Naive thymus-derived CD4-positive, alpha-beta T cell (primary cell): ENCODE measurements at regions not wholly inside any gene's neighbourhood (a gene's known extent, or its start where the extent isn't known, plus 50 kb on each side); places are given as distances from the start of the nearest gene placed in this dataset.

Source experiments
- ATAC-seq: fragments of 150-1000 bp; cut with Tn5 transposase; 2 replicates; pipeline ENCODE4 v1.10.0; 2021; ENCODE audit warnings: mild to moderate bottlenecking, moderate library complexity
- CTCF ChIA-PET: fragments of 350-600 bp; sonication (Branson Sonifier 250); formaldehyde crosslinking; loops from one replicate; lab custom pipeline; 2021; ENCODE audit warnings: antibody characterized with exemption; lab: Charles Lee
- POLR2A ChIA-PET: fragments of 350-600 bp; sonication (Branson Sonifier 250); formaldehyde crosslinking; loops from one replicate; lab custom pipeline; 2021; ENCODE audit warnings: antibody characterized with exemption, inconsistent platforms; lab: Charles Lee
- DNase-seq, 9 donors: peaks; one replicate each; pipeline versions ENCODE4 v3.0.0 to v3.0.0-alpha.2; 2020 to 2022; ENCODE audit warnings: mixed read lengths in 1 of 9
- H3K27ac ChIP-seq: one replicate; pipeline ENCODE4 v1.7.0; 2013; ENCODE audit warnings: mild to moderate bottlenecking, low read depth, low read length, moderate library complexity
- H3K27me3 ChIP-seq, 2 donors: one replicate each; pipeline ENCODE4 v1.7.0; 2013; ENCODE audit warnings: low read length in 2 of 2, mild to moderate bottlenecking in 2 of 2, moderate library complexity in 2 of 2; ENCODE audit not compliant: control insufficient read depth in 2 of 2, insufficient read depth in 2 of 2
- H3K36me3 ChIP-seq, 3 experiments: 1 replicate in 2 of 3; 2 replicates in 1 of 3; pipeline ENCODE4 v1.7.0; 2013; ENCODE audit warnings: low read length in 3 of 3, mild to moderate bottlenecking in 3 of 3, moderate library complexity in 1 of 3; ENCODE audit not compliant: insufficient read depth in 3 of 3, control insufficient read depth in 2 of 3
- H3K4me1 ChIP-seq, 2 donors: one replicate each; pipeline ENCODE4 v1.7.0; 2013; ENCODE audit warnings: low read length in 2 of 2, mild to moderate bottlenecking in 2 of 2, moderate library complexity in 1 of 2; ENCODE audit not compliant: control insufficient read depth in 2 of 2, insufficient read depth in 2 of 2
- H3K4me3 ChIP-seq: 2 replicates; pipeline ENCODE4 v1.7.0; 2013; ENCODE audit warnings: mild to moderate bottlenecking, low read length
- H3K9me3 ChIP-seq, 3 experiments: 1 replicate in 2 of 3; 2 replicates in 1 of 3; pipeline ENCODE4 v1.7.0; 2013; ENCODE audit warnings: low read length in 3 of 3; ENCODE audit not compliant: control insufficient read depth in 2 of 3
- H3K27ac Mint-ChIP-seq, 9 donors: one replicate each; pipeline ENCODE4 v1.8.0; 2020 to 2022; ENCODE audit warnings: mixed read lengths in 9 of 9, mild to moderate bottlenecking in 8 of 9, moderate library complexity in 5 of 9, inconsistent platforms in 2 of 9
- H3K27me3 Mint-ChIP-seq, 5 donors: one replicate each; pipeline ENCODE4 v1.8.0; 2021 to 2022; ENCODE audit warnings: mixed read lengths in 5 of 5, mild to moderate bottlenecking in 1 of 5
- H3K36me3 Mint-ChIP-seq, 5 donors: one replicate each; pipeline ENCODE4 v1.8.0; 2020 to 2022; ENCODE audit warnings: mixed read lengths in 5 of 5, mild to moderate bottlenecking in 3 of 5, inconsistent platforms in 1 of 5
- H3K4me1 Mint-ChIP-seq, 7 donors: one replicate each; pipeline ENCODE4 v1.8.0; 2020 to 2022; ENCODE audit warnings: mixed read lengths in 7 of 7, mild to moderate bottlenecking in 3 of 7, inconsistent platforms in 1 of 7
- H3K4me3 Mint-ChIP-seq, 10 donors: one replicate each; pipeline ENCODE4 v1.8.0; 2020 to 2022; ENCODE audit warnings: mild to moderate bottlenecking in 10 of 10, mixed read lengths in 10 of 10, moderate library complexity in 6 of 10, inconsistent platforms in 2 of 10
- H3K9me3 Mint-ChIP-seq, 11 donors: one replicate each; pipeline ENCODE4 v1.8.0; 2020 to 2022; ENCODE audit warnings: mixed read lengths in 11 of 11, mild to moderate bottlenecking in 4 of 11, inconsistent platforms in 1 of 11, moderate library complexity in 1 of 11
- intact Hi-C, 2 donors: fragments of 100-400 bp; cut with micrococcal nuclease; formaldehyde crosslinking; loops; one replicate each; pipeline ENCODE4 v1.15.1; 2023

GRCh38 chr2:207465894-207466293, 63.9 kb upstream of the CREB1 start:
- H3K9me3 ChIP-seq, result no peaks in the 10 kb centered on the region
- Mint-ChIP-seq H3K27me3 (no peaks in the 10 kb centered on the region), H3K4me3 (no peak overlapping the region), H3K36me3 (peaks cover 0 to 12% (median 0%) of the 10 kb centered on the region in 5 donors), H3K4me1 (peaks cover 0 to 19% (median 0%) of the 10 kb centered on the region in 7 donors), H3K9me3 (no peaks in the 10 kb centered on the region), H3K27ac (peak overlapping the region in 1 of 9 donors; percentile 14)
- H3K36me3 ChIP-seq, result no peaks in the 10 kb centered on the region
- intact Hi-C loops, result no loop called here
- no peaks in the 10 kb centered on the region for H3K27me3 ChIP-seq
- no peak overlapping the region for H3K4me3 ChIP-seq
- POLR2A ChIA-PET, result no interaction called here
- CTCF ChIA-PET, result interaction anchor here (0.6 kb wide), 1 partner anchor 221 kb away, joined by 3 read pairs; no protein-coding TSS in a partner anchor
- DNase-seq, result no peak
- no peak overlapping the region for H3K27ac ChIP-seq
- H3K4me1 ChIP-seq, result no peaks in the 10 kb centered on the region
- ATAC-seq, result no peak

GRCh38 chr2:207467716-207468347, 61.9 kb upstream of the CREB1 start:
- H3K4me3 Mint-ChIP-seq, result peak overlapping the region in 1 of 10 donors; percentile 10
- no peaks in the 10 kb centered on the region for H3K27me3 ChIP-seq
- DNase-seq (no peak), ATAC-seq (no peak)
- no peak overlapping the region for H3K27ac ChIP-seq
- H3K4me1 ChIP-seq, result no peaks in the 10 kb centered on the region
- peak overlapping the region in 2 of 9 donors; percentile 6 to 27 for H3K27ac Mint-ChIP-seq
- no peaks in the 10 kb centered on the region for H3K9me3 ChIP-seq
- ChIA-PET POLR2A (no interaction called here), CTCF (interaction anchor here (0.7 to 0.9 kb wide), 2 partner anchors 666 to 779 kb away, joined by 3 to 4 read pairs; no protein-coding TSS in a partner anchor)
- H3K36me3 ChIP-seq, result no peaks in the 10 kb centered on the region
- H3K36me3 Mint-ChIP-seq, result peaks cover 0 to 5% (median 0%) of the 10 kb centered on the region in 5 donors
- H3K27me3 Mint-ChIP-seq, result peaks cover 0 to 4% (median 0%) of the 10 kb centered on the region in 5 donors
- no peak overlapping the region for H3K4me3 ChIP-seq
- no peaks in the 10 kb centered on the region for H3K9me3 Mint-ChIP-seq
- peaks cover 0 to 17% (median 2%) of the 10 kb centered on the region in 7 donors for H3K4me1 Mint-ChIP-seq
- intact Hi-C loops, result no loop called here

- Histone ChIP-seq H3K4me1 (no peaks in the 10 kb centered on the region), H3K9me3 (no peaks in the 10 kb centered on the region), H3K27ac (no peak overlapping the region), H3K4me3 (no peak overlapping the region), H3K27me3 (no peaks in the 10 kb centered on the region), H3K36me3 (no peaks in the 10 kb centered on the region)
- peaks cover 0 to 17% (median 7%) of the 10 kb centered on the region in 7 donors for H3K4me1 Mint-ChIP-seq
- ATAC-seq, result no peak
- no peaks in the 10 kb centered on the region for H3K9me3 Mint-ChIP-seq
- peak overlapping the region in 1 of 9 donors; percentile 45 for H3K27ac Mint-ChIP-seq
- intact Hi-C loops, result no loop called here
- ChIA-PET POLR2A (no interaction called here), CTCF (interaction anchor here (0.6 to 0.9 kb wide), 3 partner anchors 484 to 779 kb away, joined by 3 to 4 read pairs (median 3); no protein-coding TSS in a partner anchor)
- no peak for DNase-seq
- no peak overlapping the region for H3K4me3 Mint-ChIP-seq
- H3K27me3 Mint-ChIP-seq, result peaks cover 0 to 4% (median 0%) of the 10 kb centered on the region in 5 donors
- peaks cover 0 to 3% (median 0%) of the 10 kb centered on the region in 5 donors for H3K36me3 Mint-ChIP-seq
Observed at GRCh38 chr2:207468488-207468887, 61.3 kb upstream of the CREB1 start.

- H3K4me3 Mint-ChIP-seq, result no peak overlapping the region
- no peak for DNase-seq
- H3K36me3 ChIP-seq, result no peaks in the 10 kb centered on the region
- no peak overlapping the region for H3K4me3 ChIP-seq
- no peak for ATAC-seq
- H3K36me3 Mint-ChIP-seq, result peaks cover 0 to 3% (median 0%) of the 10 kb centered on the region in 5 donors
- no peaks in the 10 kb centered on the region for H3K9me3 Mint-ChIP-seq
- peaks cover 0 to 4% (median 0%) of the 10 kb centered on the region in 5 donors for H3K27me3 Mint-ChIP-seq
- peaks cover 0 to 16% (median 8%) of the 10 kb centered on the region in 7 donors for H3K4me1 Mint-ChIP-seq
- no peak overlapping the region for H3K27ac Mint-ChIP-seq
- intact Hi-C loops, result no loop called here
- H3K27ac ChIP-seq, result no peak overlapping the region
- H3K9me3 ChIP-seq, result no peaks in the 10 kb centered on the region
- no peaks in the 10 kb centered on the region for H3K4me1 ChIP-seq
- ChIA-PET CTCF (interaction anchor here (0.6 kb wide), 1 partner anchor 780 kb away, joined by 3 read pairs; no protein-coding TSS in a partner anchor), POLR2A (interaction anchor here (0.7 kb wide), 1 partner anchor 69 kb away, joined by 3 read pairs; no protein-coding TSS in a partner anchor)
- no peaks in the 10 kb centered on the region for H3K27me3 ChIP-seq
Observed at GRCh38 chr2:207469451-207469850, 60.3 kb upstream of the CREB1 start.

- no peaks in the 10 kb centered on the region for H3K27me3 ChIP-seq
- no peak overlapping the region for H3K4me3 ChIP-seq
- Mint-ChIP-seq H3K36me3 (peaks cover 0 to 3% (median 0%) of the 10 kb centered on the region in 5 donors), H3K27me3 (peaks cover 0 to 4% (median 0%) of the 10 kb centered on the region in 5 donors), H3K9me3 (no peaks in the 10 kb centered on the region), H3K4me1 (peaks cover 4 to 20% (median 15%) of the 10 kb centered on the region in 7 donors), H3K27ac (peak overlapping the region in 2 of 9 donors; percentile 3 to 6), H3K4me3 (no peak overlapping the region)
- no peaks in the 10 kb centered on the region for H3K36me3 ChIP-seq
- H3K4me1 ChIP-seq, result no peaks in the 10 kb centered on the region
- intact Hi-C loops, result loop anchor here (5.0 to 10.0 kb wide), 3 partner anchors 115 to 235 kb away; no protein-coding TSS in a partner anchor
- DNase-seq (no peak), ATAC-seq (no peak)
- POLR2A ChIA-PET, result interaction anchor here (0.7 kb wide), 1 partner anchor 68 kb away, joined by 3 read pairs; no protein-coding TSS in a partner anchor
- H3K27ac ChIP-seq, result no peak overlapping the region
- H3K9me3 ChIP-seq, result no peaks in the 10 kb centered on the region
- CTCF ChIA-PET, result interaction anchor here (0.6 to 1.3 kb wide), 2 partner anchors 188 to 424 kb away, joined by 3 to 5 read pairs; no protein-coding TSS in a partner anchor
Observed at GRCh38 chr2:207469943-207470729, 59.6 kb upstream of the CREB1 start.

- no peak overlapping the region for H3K4me3 ChIP-seq
- no peak overlapping the region for H3K27ac ChIP-seq
- Mint-ChIP-seq H3K36me3 (peaks cover 0 to 3% (median 0%) of the 10 kb centered on the region in 5 donors), H3K27ac (peak overlapping the region in 2 of 9 donors; percentile 36 to 60), H3K4me3 (no peak overlapping the region), H3K9me3 (no peaks in the 10 kb centered on the region), H3K27me3 (peaks cover 0 to 4% (median 0%) of the 10 kb centered on the region in 5 donors), H3K4me1 (peaks cover 6 to 25% (median 17%) of the 10 kb centered on the region in 7 donors)
- no peak for ATAC-seq
- intact Hi-C loops, result loop anchor here (5.0 to 10.0 kb wide), 3 partner anchors 116 to 236 kb away; no protein-coding TSS in a partner anchor
- DNase-seq, result no peak
- no peaks in the 10 kb centered on the region for H3K27me3 ChIP-seq
- ChIA-PET POLR2A (no interaction called here), CTCF (interaction anchor here (0.6 to 3.5 kb wide), 5 partner anchors 425 to 776 kb away, joined by 3 to 43 read pairs (median 4); no protein-coding TSS in a partner anchor)
- no peaks in the 10 kb centered on the region for H3K36me3 ChIP-seq
- no peaks in the 10 kb centered on the region for H3K9me3 ChIP-seq
- no peaks in the 10 kb centered on the region for H3K4me1 ChIP-seq
Observed at GRCh38 chr2:207471261-207471660, 58.5 kb upstream of the CREB1 start.
